Testis (tissue), 2 donors: ENCODE measurements at regions not wholly inside any gene's neighbourhood (a gene's known extent, or its start where the extent isn't known, plus 50 kb on each side); places are given as distances from the start of the nearest gene placed in this dataset.

ENCODE experiments used
- DNase-seq: peaks from one replicate; pipeline ENCODE4 v3.0.0-alpha.2; 2019
- H3K27ac ChIP-seq, 2 donors: fragments of 200-600 bp; sonication (generic); one replicate each; pipeline ENCODE4 v1.5.1; 2019
- H3K27me3 ChIP-seq: fragments of 200-600 bp; sonication (generic); one replicate; pipeline ENCODE4 v1.5.1; 2019
- H3K36me3 ChIP-seq: fragments of 200-600 bp; sonication (generic); one replicate; pipeline ENCODE4 v1.5.1; 2017; ENCODE audit warnings: low read depth; ENCODE audit errors: missing control alignments
- H3K4me1 ChIP-seq: fragments of 200-600 bp; sonication (generic); one replicate; pipeline ENCODE4 v1.5.1; 2019
- H3K4me3 ChIP-seq, 2 donors: fragments of 200-600 bp; sonication (generic); one replicate each; pipeline ENCODE4 v1.5.1; 2017 to 2019
- H3K9me3 ChIP-seq: fragments of 200-600 bp; sonication (generic); one replicate; pipeline ENCODE4 v1.5.1; 2017
- CTCF ChIP-seq, 3 experiments: fragments of 450-650 bp in 2 of 3; fragments of 200-600 bp in 1 of 3; sonication (generic) in 1 of 3; IDR thresholded peaks; one replicate each; pipeline ENCODE4 v1.5.1; 2016 to 2019; ENCODE audit warnings: antibody characterized with exemption in 3 of 3, mild to moderate bottlenecking in 2 of 3, moderate library complexity in 1 of 3
- POLR2A ChIP-seq: fragments of 450-650 bp; IDR thresholded peaks from one replicate; pipeline ENCODE4 v1.6.1; 2017; ENCODE audit warnings: antibody characterized with exemption, mild to moderate bottlenecking, moderate library complexity
- WGBS, 2 donors: methylation state at CpG; one replicate each; pipeline ENCODE4 v1.1.5; 2018; 5-methylcytosine and 5-hydroxymethylcytosine counted together
- intact Hi-C: fragments of 100-400 bp; cut with DNase I; formaldehyde crosslinking; loops from one replicate; pipeline ENCODE4 v1.15.1; 2023; ENCODE audit warnings: low total_unique reads

GRCh38 chr6:8831366-8832152 is 396.2 kb upstream of the SLC35B3 start:
- intact Hi-C loops = no loop called here
- DNase-seq = no peak
- TF ChIP-seq POLR2A (no peak), CTCF (IDR thresholded peaks at IDR 0.05) (no peak)
- no peak overlapping the region for H3K27ac ChIP-seq
- 73 to 74% methylated on average over 11 of the region's 11 CpGs for WGBS, 2 donors
- no peaks in the 10 kb centered on the region for H3K9me3 ChIP-seq
- no peak overlapping the region for H3K4me3 ChIP-seq
- H3K4me1 ChIP-seq = no peaks in the 10 kb centered on the region
- no peaks in the 10 kb centered on the region for H3K36me3 ChIP-seq
- no peaks in the 10 kb centered on the region for H3K27me3 ChIP-seq

- Histone ChIP-seq H3K9me3 (no peaks in the 10 kb centered on the region), H3K27ac (no peak overlapping the region), H3K36me3 (no peaks in the 10 kb centered on the region), H3K4me3 (no peak overlapping the region), H3K27me3 (no peaks in the 10 kb centered on the region), H3K4me1 (no peaks in the 10 kb centered on the region)
- TF ChIP-seq POLR2A (no peak), CTCF (IDR thresholded peaks at IDR 0.05) (no peak)
- 50 to 56% methylated on average over 1 of the region's 1 CpG for WGBS, 2 donors
- intact Hi-C loops = no loop called here
- DNase-seq = no peak
Observed at GRCh38 chr6:8830794-8831193, 395.4 kb upstream of the SLC35B3 start.

- H3K4me1 ChIP-seq = no peaks in the 10 kb centered on the region
- H3K9me3 ChIP-seq = no peaks in the 10 kb centered on the region
- no peaks in the 10 kb centered on the region for H3K36me3 ChIP-seq
- H3K27me3 ChIP-seq = no peaks in the 10 kb centered on the region
- intact Hi-C loops = no loop called here
- no peak for TF ChIP-seq CTCF (IDR thresholded peaks at IDR 0.05)
- no peak for TF ChIP-seq POLR2A
- WGBS, 2 donors = 73 to 77% methylated on average over 5 of the region's 5 CpGs
- H3K4me3 ChIP-seq = no peak overlapping the region
- no peak for DNase-seq
- H3K27ac ChIP-seq = no peak overlapping the region
Observed at GRCh38 chr6:8829796-8830195, 394.5 kb upstream of the SLC35B3 start.

- H3K27me3 ChIP-seq = no peaks in the 10 kb centered on the region
- H3K36me3 ChIP-seq = no peaks in the 10 kb centered on the region
- H3K4me1 ChIP-seq = no peaks in the 10 kb centered on the region
- intact Hi-C loops = no loop called here
- 85 to 91% methylated on average over 4 of the region's 4 CpGs for WGBS, 2 donors
- no peak for TF ChIP-seq CTCF (IDR thresholded peaks at IDR 0.05)
- no peak for TF ChIP-seq POLR2A
- no peak overlapping the region for H3K27ac ChIP-seq
- H3K4me3 ChIP-seq = no peak overlapping the region
- no peaks in the 10 kb centered on the region for H3K9me3 ChIP-seq
- DNase-seq = no peak
Observed at GRCh38 chr6:8829296-8829695, 394.0 kb upstream of the SLC35B3 start.

GRCh38 chr6:8828376-8828775 is 393.0 kb upstream of the SLC35B3 start:
- Histone ChIP-seq H3K27ac (no peak overlapping the region), H3K27me3 (no peaks in the 10 kb centered on the region), H3K4me1 (no peaks in the 10 kb centered on the region), H3K36me3 (no peaks in the 10 kb centered on the region), H3K9me3 (no peaks in the 10 kb centered on the region), H3K4me3 (no peak overlapping the region)
- no peak for DNase-seq
- WGBS, 2 donors = 94 to 95% methylated on average over 4 of the region's 4 CpGs
- intact Hi-C loops = no loop called here
- no peak for TF ChIP-seq POLR2A
- no peak for TF ChIP-seq CTCF (IDR thresholded peaks at IDR 0.05)
